ENCODE measurements at regions not wholly inside any gene's neighbourhood (a gene's known extent, or its start where the extent isn't known, plus 50 kb on each side); places are given as distances from the start of the nearest gene placed in this dataset.

- no peak for TF ChIP-seq CTCF (IDR thresholded peaks at IDR 0.05)
- no peak for TF ChIP-seq POLR2A (IDR thresholded peaks at IDR 0.05)
Measured at GRCh38 chr15:95323796-95324195, 1006.7 kb upstream of the NR2F2 start.
